ENCODE measurements at regions not wholly inside any gene's neighbourhood (a gene's known extent, or its start where the extent isn't known, plus 50 kb on each side); places are given as distances from the start of the nearest gene placed in this dataset.

DNA sequence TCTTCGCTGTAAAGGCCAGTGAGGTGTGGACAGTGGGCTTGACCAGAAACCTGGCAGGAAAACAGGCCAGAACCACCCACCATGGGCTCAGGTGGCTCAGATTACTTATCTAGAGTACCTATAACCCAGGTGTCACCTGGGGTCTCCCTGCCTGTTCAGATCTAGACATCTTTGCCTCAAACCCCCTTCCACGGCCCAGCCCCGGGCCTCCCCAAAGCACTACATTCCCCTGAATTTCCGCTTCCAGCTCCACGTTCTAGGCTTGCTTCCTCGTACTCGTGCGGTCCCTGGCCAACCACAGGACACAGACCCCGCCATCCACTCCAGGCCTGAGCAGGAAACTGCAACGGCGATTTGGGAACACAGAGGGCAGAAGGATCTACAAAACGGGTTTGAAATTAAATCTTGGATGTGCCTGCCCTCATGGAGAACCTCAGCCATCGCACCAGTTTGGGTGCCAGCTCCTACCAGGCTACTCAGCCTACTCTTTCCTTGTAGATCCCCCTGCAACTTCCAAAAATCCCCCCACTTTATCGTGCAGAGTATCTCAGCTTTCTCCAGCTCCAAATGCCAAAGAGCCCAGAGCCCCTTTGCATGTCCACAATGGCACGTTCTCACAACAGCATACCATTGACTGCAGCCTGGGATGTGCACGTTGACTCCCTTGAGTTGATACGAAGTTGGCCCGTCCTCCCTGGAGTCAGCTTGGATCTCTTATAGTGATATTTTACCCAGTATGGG is 62.7 kb upstream of the CACUL1 start:
- TF ChIP-seq, protein P1, sequence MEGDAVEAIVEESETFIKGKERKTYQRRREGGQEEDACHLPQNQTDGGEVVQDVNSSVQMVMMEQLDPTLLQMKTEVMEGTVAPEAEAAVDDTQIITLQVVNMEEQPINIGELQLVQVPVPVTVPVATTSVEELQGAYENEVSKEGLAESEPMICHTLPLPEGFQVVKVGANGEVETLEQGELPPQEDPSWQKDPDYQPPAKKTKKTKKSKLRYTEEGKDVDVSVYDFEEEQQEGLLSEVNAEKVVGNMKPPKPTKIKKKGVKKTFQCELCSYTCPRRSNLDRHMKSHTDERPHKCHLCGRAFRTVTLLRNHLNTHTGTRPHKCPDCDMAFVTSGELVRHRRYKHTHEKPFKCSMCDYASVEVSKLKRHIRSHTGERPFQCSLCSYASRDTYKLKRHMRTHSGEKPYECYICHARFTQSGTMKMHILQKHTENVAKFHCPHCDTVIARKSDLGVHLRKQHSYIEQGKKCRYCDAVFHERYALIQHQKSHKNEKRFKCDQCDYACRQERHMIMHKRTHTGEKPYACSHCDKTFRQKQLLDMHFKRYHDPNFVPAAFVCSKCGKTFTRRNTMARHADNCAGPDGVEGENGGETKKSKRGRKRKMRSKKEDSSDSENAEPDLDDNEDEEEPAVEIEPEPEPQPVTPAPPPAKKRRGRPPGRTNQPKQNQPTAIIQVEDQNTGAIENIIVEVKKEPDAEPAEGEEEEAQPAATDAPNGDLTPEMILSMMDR (IDR thresholded peaks at IDR 0.05; ENCODE audit: control extremely low read depth in 1 of 3, insufficient read depth in 1 of 3, low read depth in 1 of 3, low read length in 3 of 3) = no peak
- no peak for TF ChIP-seq POLR2AphosphoS5 (IDR thresholded peaks at IDR 0.05; ENCODE audit: low read depth, low read length)

All from H1 (cell line).